Thoracic aorta (tissue), 2 donors: ENCODE measurements at regions not wholly inside any gene's neighbourhood (a gene's known extent, or its start where the extent isn't known, plus 50 kb on each side); places are given as distances from the start of the nearest gene placed in this dataset.

Source experiments
- ATAC-seq: fragments of 150-250 bp; one replicate; pipeline ENCODE4 v1.8.0; 2017; ENCODE audit warnings: low read depth; ENCODE audit not compliant: insufficient number of reproducible peaks, low FRiP score
- DNase-seq: peaks from one replicate; pipeline ENCODE4 v3.0.0-alpha.2; 2020; ENCODE audit warnings: low spot score
- H3K27ac ChIP-seq, 2 donors: fragments of 200-600 bp; sonication (generic); 1 replicate in 1 of 2; 2 replicates in 1 of 2; pipeline ENCODE4 v1.5.1; 2016; ENCODE audit warnings: mild to moderate bottlenecking in 2 of 2, moderate library complexity in 2 of 2
- H3K27me3 ChIP-seq: fragments of 200-600 bp; sonication (generic); replicated peaks from 2 replicates; pipeline ENCODE4 v1.6.0; 2016; ENCODE audit warnings: mild to moderate bottlenecking; ENCODE audit not compliant: insufficient read depth
- H3K36me3 ChIP-seq: fragments of 200-600 bp; sonication (generic); one replicate; pipeline ENCODE4 v1.5.1; 2016
- H3K4me1 ChIP-seq, 2 donors: fragments of 200-600 bp; sonication (generic); 1 replicate in 1 of 2; 2 replicates in 1 of 2; pipeline versions ENCODE4 v1.5.1 to v1.6.0; 2016; ENCODE audit warnings: low read depth in 2 of 2, mild to moderate bottlenecking in 1 of 2; ENCODE audit not compliant: control insufficient read depth in 1 of 2
- H3K4me3 ChIP-seq: fragments of 200-600 bp; sonication (generic); 2 replicates; pipeline ENCODE4 v1.5.1; 2016; ENCODE audit warnings: mild to moderate bottlenecking
- H3K9me3 ChIP-seq: fragments of 200-600 bp; sonication (generic); 2 replicates; pipeline ENCODE4 v1.5.1; 2016
- CTCF ChIP-seq: fragments of 200-600 bp; sonication (generic); IDR thresholded peaks from one replicate; pipeline ENCODE4 v1.5.1; 2019; ENCODE audit warnings: antibody characterized with exemption

DNA sequence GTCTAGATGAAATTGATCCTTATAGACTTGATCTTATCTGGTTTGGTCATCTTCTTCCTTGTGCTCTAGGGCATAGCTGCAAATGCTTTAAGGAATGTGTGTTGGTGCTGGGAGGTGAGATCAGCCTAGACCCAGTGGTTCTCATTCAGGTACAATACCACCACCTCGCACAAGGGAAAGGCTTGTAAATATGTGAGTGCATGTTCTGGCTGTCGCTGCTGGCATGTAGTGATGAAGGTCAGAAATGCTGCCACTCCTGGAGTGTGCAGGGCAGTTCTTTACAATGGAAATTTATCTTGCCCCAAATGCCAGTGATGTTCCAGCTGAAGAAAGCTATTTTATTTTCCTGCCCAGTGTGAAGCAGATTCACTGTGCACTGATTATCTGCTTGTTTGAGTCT is 900.9 kb downstream of the QKI start:
- Histone ChIP-seq H3K27me3 (no peaks in the 10 kb centered on the region), H3K9me3 (no peaks in the 10 kb centered on the region), H3K4me1 (no peaks in the 10 kb centered on the region), H3K4me3 (no peak overlapping the region), H3K27ac (no peak overlapping the region), H3K36me3 (no peaks in the 10 kb centered on the region)
- no peak for TF ChIP-seq CTCF
- DNase-seq (no peak), ATAC-seq (no peak)

DNA sequence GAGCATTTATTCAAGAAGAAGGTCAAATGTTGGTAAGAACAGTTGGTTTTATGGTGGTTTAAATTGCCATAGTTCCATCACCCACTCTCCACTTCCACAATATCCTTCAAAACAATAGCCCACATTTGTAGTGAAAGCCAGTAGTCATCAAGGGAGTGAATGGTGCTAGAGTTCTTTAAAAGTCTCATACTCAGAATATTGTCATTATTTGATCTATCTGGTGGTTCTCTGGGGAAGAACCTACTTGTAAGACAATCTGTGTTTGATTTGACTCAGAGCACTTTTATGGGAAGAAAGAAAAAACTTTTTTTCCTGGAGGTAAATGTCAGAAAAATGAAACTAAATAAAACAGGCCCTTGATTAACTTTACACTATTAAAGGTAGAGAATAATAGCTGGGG is 893.8 kb downstream of the QKI start:
- Histone ChIP-seq H3K4me1 (no peaks in the 10 kb centered on the region), H3K27me3 (no peaks in the 10 kb centered on the region), H3K36me3 (no peaks in the 10 kb centered on the region), H3K27ac (no peak overlapping the region), H3K9me3 (no peaks in the 10 kb centered on the region), H3K4me3 (no peak overlapping the region)
- TF ChIP-seq CTCF, result no peak
- DNase-seq, result no peak
- no peak for ATAC-seq

GRCh38 chr6:164303102-164303964 is 888.8 kb downstream of the QKI start:
- no peak for TF ChIP-seq CTCF
- Histone ChIP-seq H3K9me3 (no peaks in the 10 kb centered on the region), H3K27me3 (no peaks in the 10 kb centered on the region), H3K4me3 (no peak overlapping the region), H3K27ac (no peak overlapping the region), H3K36me3 (no peaks in the 10 kb centered on the region), H3K4me1 (no peaks in the 10 kb centered on the region)
- DNase-seq (no peak), ATAC-seq (no peak)

GRCh38 chr6:164296411-164296810 is 881.9 kb downstream of the QKI start:
- H3K4me1 ChIP-seq, result no peaks in the 10 kb centered on the region
- DNase-seq (no peak), ATAC-seq (no peak)
- no peak for TF ChIP-seq CTCF
- no peak overlapping the region for H3K4me3 ChIP-seq
- H3K9me3 ChIP-seq, result no peaks in the 10 kb centered on the region
- no peaks in the 10 kb centered on the region for H3K27me3 ChIP-seq
- no peaks in the 10 kb centered on the region for H3K36me3 ChIP-seq
- H3K27ac ChIP-seq, result no peak overlapping the region

- Histone ChIP-seq H3K36me3 (no peaks in the 10 kb centered on the region), H3K27ac (no peak overlapping the region), H3K27me3 (no peaks in the 10 kb centered on the region), H3K4me1 (no peaks in the 10 kb centered on the region), H3K9me3 (no peaks in the 10 kb centered on the region), H3K4me3 (no peak overlapping the region)
- no peak for ATAC-seq
- TF ChIP-seq CTCF, result no peak
- no peak for DNase-seq
Observed at GRCh38 chr6:164294047-164294784, 879.7 kb downstream of the QKI start.
